ENCODE measurements at regions not wholly inside any gene's neighbourhood (a gene's known extent, or its start where the extent isn't known, plus 50 kb on each side); places are given as distances from the start of the nearest gene placed in this dataset.

- FAIRE-seq (no peak), DNase-seq (ENCODE audit: low read depth) (no peak)
- Histone ChIP-seq H3K4me3 (ENCODE audit: low read depth, low read length) (no peak overlapping the region), H3K27me3 (ENCODE audit: control insufficient read depth, insufficient read depth, low read length) (peaks cover 2% of the 10 kb centered on the region), H3K36me3 (ENCODE audit: control insufficient read depth, insufficient read depth, low read length) (no peaks in the 10 kb centered on the region)
- TF ChIP-seq, protein P1, sequence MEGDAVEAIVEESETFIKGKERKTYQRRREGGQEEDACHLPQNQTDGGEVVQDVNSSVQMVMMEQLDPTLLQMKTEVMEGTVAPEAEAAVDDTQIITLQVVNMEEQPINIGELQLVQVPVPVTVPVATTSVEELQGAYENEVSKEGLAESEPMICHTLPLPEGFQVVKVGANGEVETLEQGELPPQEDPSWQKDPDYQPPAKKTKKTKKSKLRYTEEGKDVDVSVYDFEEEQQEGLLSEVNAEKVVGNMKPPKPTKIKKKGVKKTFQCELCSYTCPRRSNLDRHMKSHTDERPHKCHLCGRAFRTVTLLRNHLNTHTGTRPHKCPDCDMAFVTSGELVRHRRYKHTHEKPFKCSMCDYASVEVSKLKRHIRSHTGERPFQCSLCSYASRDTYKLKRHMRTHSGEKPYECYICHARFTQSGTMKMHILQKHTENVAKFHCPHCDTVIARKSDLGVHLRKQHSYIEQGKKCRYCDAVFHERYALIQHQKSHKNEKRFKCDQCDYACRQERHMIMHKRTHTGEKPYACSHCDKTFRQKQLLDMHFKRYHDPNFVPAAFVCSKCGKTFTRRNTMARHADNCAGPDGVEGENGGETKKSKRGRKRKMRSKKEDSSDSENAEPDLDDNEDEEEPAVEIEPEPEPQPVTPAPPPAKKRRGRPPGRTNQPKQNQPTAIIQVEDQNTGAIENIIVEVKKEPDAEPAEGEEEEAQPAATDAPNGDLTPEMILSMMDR (IDR thresholded peaks at IDR 0.05; ENCODE audit: insufficient read depth, low read length, severe bottlenecking) = no peak
Observed at GRCh38 chr1:219289171-219289570, 115.5 kb downstream of the LYPLAL1 start.

- Histone ChIP-seq H3K36me3 (ENCODE audit: control insufficient read depth, insufficient read depth, low read length) (no peaks in the 10 kb centered on the region), H3K27me3 (ENCODE audit: control insufficient read depth, insufficient read depth, low read length) (no peaks in the 10 kb centered on the region), H3K4me3 (ENCODE audit: low read depth, low read length) (no peak overlapping the region)
- FAIRE-seq (no peak), DNase-seq (ENCODE audit: low read depth) (peak; percentile 16)
- TF ChIP-seq, protein P1 (IDR thresholded peaks at IDR 0.05; ENCODE audit: insufficient read depth, low read length, severe bottlenecking) = no peak
Observed at GRCh38 chr1:219283541-219283940, 109.9 kb downstream of the LYPLAL1 start.

GRCh38 chr1:219281831-219282230 is 108.2 kb downstream of the LYPLAL1 start:
- Histone ChIP-seq H3K36me3 (ENCODE audit: control insufficient read depth, insufficient read depth, low read length) (no peaks in the 10 kb centered on the region), H3K4me3 (ENCODE audit: low read depth, low read length) (no peak overlapping the region), H3K27me3 (ENCODE audit: control insufficient read depth, insufficient read depth, low read length) (no peaks in the 10 kb centered on the region)
- TF ChIP-seq, protein P1 (IDR thresholded peaks at IDR 0.05; ENCODE audit: insufficient read depth, low read length, severe bottlenecking) = no peak
- no peak for FAIRE-seq
- no peak for DNase-seq (ENCODE audit: low read depth)

DNA sequence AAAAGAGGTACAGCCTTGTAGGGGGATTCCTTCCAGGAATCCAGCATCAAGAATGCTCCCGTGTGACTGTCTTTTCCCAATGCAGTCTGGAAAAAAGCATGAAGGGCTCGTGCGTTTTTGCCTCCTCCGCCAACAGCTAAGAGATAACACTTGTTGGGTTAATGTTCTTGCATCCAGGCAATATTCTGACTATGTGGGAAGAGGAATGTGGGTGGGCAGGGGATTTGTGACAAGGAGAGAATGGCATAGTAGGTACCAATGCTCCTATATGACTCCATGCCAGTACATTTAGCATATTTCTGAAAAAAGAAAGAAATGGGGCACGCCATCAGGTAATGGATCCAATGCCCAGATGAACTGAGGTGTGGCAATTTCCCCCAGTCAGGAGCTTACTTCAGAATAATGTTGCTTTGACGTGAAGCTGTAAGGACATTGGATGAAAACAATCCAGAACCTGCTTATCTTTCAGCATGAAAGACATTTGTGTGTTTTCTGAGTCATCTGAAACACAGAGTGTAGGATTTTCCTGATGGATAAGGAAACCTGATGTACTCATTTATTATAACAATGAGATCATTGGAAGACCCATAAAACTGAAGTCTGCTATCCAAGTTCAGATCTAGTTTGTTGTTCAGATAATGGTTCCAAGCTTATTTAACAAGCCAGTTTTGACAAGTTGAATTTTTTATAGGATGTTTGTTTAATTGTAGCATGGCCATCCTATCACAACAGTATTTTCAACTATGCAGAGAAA is 105.5 kb downstream of the LYPLAL1 start:
- TF ChIP-seq, protein P1 (IDR thresholded peaks at IDR 0.05; ENCODE audit: insufficient read depth, low read length, severe bottlenecking) = no peak
- no peak for FAIRE-seq

DNA sequence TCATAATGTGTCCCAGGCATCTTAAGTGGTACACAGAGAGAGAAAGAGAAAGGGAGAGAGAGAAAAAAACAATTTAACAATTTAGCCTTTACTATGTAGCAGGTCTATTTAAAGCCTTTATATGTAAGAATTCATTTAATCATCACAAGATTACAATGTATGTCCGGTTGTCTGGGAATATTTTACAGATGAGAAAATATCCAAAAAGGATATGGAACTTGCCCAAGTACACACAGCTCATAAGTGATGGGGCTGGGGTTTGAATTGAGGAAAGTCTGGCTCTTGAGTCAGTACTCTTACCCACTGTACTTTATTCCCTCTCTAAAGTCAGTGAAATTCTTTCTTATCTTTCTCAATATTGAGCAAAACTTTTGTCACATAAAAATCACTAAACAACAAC is 104.6 kb downstream of the LYPLAL1 start:
- H3K4me3 ChIP-seq (ENCODE audit: low read depth, low read length) = no peak overlapping the region
- TF ChIP-seq, protein P1 (IDR thresholded peaks at IDR 0.05; ENCODE audit: insufficient read depth, low read length, severe bottlenecking) = no peak
- no peaks in the 10 kb centered on the region for H3K27me3 ChIP-seq (ENCODE audit: control insufficient read depth, insufficient read depth, low read length)
- no peak for FAIRE-seq
- no peak for DNase-seq (ENCODE audit: low read depth)
- no peaks in the 10 kb centered on the region for H3K36me3 ChIP-seq (ENCODE audit: control insufficient read depth, insufficient read depth, low read length)

More for the DNA sequence above, 105.5 kb downstream of the LYPLAL1 start:
- no peaks in the 10 kb centered on the region for H3K27me3 ChIP-seq (ENCODE audit: control insufficient read depth, insufficient read depth, low read length)
- H3K36me3 ChIP-seq (ENCODE audit: control insufficient read depth, insufficient read depth, low read length) = no peaks in the 10 kb centered on the region
- H3K4me3 ChIP-seq (ENCODE audit: low read depth, low read length) = no peak overlapping the region
- DNase-seq (ENCODE audit: low read depth) = peak; percentile 79
